AG08396 (cell line): ENCODE measurements at regions not wholly inside any gene's neighbourhood (a gene's known extent, or its start where the extent isn't known, plus 50 kb on each side); places are given as distances from the start of the nearest gene placed in this dataset.
A peak's percentile ranks its signal among the peaks of the same experiment; 100 is the strongest.
"Not testable (repeated sequence)": the region's sequence is repeated elsewhere in the genome, so short reads cannot be mapped to it uniquely, and the experiment has no call there.

Source experiments
- DNase-seq: peaks from one replicate; pipeline ENCODE4 v3.0.0; 2012; ENCODE audit warnings: low spot score, mixed read lengths

DNA sequence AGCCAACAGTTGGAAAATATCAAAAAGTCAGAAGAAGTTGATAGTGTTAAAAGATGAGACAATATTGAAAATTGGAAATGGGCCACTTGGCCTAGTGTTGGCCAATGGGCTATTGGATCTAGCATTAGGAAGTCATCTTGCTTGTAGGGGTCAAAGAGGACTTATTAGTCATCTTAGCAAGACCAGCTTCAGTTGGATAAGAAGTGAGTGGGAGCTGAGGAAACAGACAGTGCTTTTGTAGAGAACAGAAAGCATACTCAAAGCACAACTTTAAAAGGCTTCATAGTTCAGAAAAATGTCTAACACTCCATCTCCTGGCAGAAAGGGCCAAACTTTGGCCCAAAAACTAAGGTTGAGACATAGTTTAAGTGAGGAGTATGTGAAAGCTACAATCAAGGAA lies 139.9 kb upstream of the PKN2 start:
- no peak for DNase-seq

DNA sequence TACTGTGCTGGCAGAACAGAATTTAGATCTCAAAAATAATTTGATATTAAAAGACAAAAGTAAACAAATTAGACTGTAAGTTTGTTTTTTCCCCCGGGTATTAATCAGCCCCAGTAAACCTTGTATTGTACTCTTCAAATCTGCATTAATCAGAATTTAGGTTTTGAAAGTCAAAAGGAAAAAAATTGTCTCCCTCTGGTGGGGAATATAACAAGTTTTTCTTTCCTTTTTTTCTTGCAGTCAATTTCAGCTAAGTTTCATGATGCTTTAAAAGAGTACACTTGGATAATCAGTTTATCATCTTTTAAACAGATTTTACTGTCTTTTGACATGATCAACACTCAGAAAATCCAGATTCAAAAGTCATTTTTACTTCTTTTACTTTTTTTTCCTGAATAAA lies 134.5 kb upstream of the PKN2 start:
- DNase-seq: no peak

DNA sequence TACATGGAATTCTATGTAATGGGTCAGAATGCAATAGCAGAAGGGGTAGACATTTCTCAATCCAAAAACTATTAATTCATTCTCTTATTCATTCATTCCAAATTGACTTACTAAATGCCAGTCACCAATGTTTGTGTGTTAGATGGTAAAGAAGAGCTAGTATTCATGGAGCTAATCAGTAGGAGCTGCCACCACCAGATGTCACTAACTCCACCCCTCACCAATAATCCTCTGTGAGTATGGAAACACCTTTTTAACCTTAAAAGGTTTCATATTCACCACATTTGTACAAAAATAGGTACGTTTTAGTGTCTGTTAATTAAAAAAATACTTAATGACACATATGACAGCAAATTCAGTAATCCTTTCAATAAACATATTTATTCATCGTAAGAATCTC lies 131.8 kb upstream of the PKN2 start:
- no peak for DNase-seq

DNA sequence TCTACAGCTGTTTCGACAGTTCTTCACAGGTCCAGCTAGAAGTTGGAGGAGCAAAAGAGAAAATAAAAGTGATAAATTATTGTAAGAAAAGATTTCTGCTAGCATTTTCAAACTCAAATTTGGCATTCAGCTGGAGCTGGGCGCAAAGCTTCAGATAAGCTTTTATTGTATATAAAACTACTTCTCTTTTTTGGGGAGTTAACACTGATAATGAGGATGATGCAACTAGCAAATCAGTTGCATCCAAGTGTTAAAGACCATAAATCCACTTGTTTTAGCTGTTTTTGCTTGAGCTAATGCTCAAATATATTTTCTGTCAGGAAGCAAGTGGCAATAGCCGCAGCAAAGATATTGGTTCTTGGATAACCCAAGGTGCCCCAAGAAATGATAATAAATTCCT lies 127.1 kb upstream of the PKN2 start:
- no peak for DNase-seq

DNA sequence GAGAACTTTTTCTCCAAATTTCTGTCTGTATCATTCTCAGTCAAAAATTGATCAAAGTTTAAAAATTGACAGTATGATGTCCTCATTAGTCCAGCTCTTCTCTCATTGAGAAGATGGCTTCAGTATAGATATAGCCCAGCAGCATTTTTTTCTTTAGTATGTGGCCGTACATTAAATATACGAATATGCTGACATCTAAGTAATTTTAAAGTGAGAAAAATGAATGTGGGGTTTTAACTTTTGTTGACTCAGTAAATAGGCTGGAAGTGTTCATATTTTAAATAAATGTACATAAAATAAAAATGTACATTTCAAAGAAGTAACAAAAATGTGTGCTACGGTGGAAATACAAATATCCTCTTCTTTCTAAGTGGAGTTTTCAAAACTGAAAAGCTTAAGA lies 123.5 kb upstream of the PKN2 start:
- DNase-seq: no peak

DNA sequence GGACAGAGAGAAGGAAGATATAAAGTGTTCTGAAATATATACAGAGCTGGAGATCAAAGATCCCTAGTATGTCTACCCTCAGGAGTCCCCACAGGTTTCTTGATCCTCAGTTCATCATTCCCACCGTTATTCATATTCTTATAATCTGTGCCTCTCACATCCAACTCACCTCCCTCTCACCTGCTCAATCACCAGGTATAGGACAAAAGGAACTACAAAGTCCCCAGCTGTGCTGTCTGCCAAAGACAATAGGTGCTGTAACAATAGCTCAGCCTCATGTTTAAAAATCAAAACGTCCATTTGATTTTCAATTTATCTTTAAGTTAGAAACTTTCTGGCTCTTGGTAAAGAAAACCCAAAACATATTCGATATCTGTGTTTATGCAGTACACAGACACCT lies 121.1 kb upstream of the PKN2 start:
- no peak for DNase-seq

DNA sequence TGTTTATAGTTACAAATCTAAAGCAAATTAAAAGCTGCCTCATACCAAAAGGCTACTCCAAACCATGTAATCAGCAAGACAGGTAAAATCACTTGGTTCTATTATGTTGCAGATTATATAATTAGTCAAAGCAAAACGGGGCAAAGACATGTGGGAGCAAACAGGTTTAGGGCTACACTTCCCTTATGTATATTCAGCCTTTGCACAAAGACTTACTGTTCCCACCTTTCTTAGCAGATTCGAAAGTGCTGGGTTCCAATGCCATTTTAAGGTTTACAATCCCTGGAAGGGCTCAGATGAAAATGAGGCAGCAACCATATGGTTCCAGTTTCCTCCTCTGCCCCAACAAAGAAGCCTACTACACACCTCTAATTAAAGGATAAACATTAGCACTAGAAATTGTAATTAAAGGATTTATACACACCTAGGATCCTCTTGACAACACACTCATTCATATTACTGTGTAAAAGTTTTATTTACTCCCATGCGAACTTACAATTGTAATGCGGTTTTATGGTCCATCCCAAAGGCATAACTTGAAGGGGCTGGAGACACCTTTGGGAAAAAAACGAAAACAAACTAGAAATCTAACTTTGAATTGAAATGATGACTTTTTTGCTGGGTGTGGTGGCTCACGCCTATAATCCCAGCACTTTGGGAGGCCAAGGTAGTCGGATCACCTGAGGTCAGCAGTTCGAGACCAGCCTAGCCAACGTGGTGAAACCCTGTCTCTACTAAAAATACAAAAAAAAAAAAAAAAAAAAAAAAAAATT lies 117.3 kb upstream of the PKN2 start:
- DNase-seq: no peak

DNA sequence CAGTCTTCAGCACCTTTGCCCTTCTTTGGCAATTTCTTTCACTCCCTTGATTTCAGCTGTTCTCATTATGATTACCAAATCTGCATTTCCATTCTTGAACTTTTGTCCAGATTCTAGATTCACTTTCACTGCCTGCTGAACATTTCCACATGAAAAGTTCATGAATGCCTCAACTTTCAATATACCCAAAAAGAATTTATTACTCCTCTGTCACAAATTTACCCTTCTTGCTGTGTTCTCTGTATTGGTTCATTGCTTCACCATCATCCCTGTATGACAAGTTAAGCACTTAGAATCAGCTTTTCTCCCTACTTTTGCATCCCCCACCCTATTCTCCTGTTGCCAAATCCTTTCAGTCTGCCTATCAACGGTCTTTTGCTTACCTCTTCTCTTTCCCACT lies 112.6 kb upstream of the PKN2 start:
- DNase-seq: no peak

DNA sequence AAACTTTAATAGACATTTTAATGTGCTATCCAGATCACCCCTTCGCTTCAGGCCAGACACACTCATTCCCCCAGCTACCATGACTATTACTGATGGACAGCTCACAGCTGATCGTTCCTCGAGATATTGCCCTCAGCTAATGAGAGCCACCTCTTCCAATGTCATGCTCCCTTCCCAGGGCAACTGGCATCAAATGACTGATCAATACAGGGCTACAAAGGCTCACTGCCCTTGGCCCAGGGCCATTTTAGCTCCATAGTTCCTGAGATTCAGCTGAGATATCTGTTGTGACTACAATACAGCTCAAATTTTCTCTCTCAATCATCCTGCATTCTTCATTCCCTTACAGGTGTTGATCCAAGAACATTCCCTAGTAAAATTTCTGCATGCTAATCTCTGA lies 104.5 kb upstream of the PKN2 start:
- no peak for DNase-seq

DNA sequence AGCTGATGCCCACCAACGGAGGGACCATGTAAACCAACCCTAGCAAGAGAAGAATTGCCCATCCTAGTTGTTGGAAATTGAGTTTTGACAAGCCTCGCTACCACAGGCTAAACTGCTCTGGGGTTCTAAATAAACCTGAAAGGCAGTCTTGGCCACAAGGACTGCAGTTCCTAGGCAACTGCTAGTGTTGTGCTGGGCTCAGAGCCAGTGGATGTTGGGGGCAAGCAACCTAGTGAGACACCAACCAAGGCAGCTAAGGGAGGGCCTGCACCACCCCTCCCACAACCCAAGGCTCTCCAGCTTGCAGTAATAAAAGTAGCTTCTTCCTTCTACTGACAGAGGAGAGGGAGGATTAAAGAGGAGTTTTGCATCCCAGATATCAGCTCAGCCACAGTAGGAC lies 102.4 kb upstream of the PKN2 start:
- DNase-seq: no peak

DNA sequence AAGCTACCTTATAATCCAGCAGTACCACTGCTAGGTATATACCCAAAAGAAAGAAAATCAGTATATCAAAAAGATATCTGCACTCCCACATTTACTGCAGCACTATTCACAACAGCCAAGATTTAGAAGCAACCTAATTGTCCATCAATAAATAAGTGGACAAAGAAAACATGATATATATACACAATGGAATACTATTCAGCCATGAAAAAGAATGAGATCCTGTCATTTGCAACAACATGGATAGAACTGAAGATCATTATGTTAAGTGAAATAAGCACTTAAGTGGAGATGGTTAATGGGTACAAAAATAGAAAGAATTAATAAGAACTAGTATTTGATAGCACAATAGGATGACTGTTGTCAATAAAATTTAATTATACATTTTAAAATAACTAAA lies 90.7 kb upstream of the PKN2 start:
- DNase-seq: no peak

DNA sequence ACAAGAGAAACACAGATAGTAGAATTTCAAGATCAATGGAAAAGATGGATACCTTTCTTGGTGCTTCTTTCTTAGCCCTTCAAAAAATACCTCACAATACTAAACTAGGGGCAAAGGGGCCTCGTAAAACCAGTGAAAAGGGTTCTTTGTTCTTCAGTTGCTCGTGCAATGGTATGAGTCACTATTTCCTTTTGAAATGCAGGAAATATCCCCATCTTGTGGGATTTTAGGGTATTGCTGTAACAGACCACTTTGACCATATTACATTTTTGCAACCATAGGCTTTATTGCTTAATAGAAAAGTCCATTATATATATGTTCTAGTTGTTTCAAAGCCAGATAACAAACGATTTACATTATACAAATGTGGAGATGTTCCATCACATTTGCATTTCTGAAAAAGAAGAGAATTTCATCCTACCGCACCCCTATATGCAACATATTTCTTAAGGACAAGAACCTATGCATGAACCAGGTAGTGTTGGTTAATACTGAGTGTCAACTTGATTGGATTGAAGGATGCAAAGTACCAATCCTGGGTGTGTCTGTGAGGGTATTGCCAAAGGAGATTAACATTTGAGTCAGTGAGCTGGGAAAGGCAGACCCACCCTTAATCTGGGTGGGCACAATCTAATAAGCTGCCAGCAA lies 88.6 kb upstream of the PKN2 start:
- peak; percentile 8 for DNase-seq

DNA sequence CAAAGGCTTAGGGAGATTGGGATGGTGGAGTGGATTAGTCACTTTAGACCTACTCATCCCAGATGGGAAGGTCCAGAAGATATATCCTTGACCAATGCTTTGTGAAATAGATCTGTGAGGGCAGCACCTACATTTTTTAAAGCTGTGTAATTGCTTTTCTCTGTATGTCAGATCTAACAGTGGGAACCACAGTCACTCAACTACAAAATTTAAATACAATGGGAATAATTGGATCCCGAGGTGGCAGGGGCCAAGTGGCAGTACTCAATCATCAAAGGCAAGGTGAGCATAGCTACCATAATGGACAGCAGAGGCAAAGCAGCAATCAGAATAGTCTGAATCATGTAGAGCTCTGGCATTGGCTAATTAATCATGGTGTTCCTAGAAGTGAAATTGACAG lies 86.1 kb upstream of the PKN2 start:
- not testable (repeated sequence) for DNase-seq

DNA sequence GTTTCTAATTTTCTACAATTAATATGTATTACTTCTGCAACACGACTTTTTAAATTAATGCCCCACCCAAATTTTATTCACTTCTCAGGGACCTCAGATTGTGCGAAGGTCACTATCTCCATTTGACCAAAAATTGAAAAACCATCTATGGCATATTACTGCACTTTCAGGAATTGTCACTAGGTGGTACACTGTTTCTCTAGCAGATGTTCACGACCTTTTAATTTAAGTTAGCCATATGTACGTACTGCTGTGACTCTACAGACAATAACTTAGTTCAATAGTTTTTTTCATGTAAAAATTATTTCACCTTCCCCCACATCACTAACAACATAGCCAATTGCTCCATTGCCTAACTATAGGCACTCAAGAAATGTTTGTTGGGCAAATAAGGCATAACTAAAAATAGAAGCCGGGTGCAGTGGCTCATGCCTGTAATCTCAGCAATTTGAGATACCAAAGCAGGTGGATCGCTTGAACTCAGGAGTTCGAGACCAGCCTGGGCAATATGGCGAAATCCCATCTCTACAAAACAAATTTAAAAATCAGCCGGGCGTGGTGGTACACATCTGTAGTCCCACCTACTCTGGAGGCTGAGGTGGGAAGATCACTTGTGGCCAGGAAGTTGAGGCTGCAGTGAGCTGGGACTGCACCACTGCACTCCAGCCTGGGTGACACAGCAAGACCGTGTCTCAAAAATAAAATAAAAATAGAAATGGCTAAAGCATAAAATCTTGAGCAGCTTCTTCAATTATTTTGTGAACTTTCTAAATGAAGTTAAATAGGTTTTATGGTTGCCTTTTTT lies 75.7 kb upstream of the PKN2 start:
- DNase-seq: peak; percentile 21

DNA sequence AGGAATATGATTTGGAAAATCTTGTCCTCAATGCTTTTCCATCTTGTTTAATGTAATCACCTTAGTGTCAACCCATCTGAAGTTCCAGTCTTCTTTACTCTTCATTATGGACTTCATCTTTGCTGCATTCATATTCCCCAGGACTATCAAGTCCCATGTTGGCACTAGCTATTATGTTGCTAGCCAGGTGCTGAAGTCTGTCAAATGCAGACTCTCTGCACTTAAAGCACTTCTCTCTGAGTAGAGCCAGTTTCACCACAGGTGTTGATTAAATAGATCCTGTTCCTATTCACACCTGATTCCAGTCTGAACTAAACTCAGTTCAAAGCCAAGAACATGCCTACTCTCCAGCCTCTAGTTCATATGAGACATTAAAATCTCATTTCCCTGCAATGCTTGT lies 75.0 kb upstream of the PKN2 start:
- no peak for DNase-seq

DNA sequence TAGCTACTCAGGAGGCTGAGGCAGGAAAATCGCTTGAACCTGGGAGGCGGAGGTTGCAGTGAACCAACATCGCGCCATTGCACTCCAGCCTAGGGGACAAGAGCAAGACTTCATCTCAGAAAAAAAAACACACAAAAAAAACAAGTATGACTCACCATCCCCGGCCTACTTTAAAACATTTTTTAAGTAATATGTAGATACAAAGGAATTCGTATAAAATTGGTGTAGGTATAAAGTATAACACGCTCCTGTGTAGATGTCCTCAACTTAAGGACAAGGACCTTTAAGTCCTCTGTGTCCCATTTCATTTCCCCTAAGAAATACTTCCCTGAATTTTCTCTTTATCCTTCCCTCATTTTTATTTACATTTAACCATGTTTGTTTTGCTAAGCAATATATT lies 73.4 kb upstream of the PKN2 start:
- no peak for DNase-seq

DNA sequence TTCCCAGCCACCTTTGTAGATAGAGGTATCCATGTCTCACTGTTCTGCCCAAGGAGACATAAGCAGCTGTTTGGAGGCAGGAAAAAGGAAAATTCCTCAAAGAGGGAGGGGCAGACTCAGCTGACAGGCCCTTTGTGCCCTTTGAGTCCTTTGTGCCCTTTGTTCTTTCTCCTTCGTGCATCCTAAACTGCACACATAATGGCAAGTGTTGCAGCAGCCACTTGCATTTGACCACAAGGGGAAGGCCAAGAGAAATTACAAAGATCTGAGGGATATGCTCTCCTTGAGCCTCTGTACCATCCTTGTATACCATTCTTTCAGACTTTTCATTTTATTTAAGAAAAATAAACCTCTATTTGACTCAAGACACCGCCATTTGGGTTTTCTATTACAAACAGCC lies 71.8 kb upstream of the PKN2 start:
- no peak for DNase-seq

DNA sequence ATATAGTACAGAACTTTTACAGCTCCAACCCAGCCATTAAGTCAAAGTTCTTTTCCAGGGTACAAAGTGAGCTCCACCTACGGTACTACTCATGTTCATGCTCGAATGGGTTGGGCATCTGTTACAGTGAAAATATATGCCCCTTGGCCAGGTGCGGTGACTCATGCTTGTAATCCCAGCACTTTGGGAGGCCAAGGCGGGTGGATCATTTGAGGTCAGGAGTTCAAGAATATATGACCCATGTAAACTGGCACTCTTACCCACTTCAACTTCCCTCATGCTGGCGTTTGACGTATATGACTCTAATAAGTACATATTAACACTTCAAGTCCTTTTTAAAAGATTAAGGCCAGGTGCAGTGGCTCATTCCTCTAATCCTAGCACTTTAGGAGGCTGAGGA lies 71.3 kb upstream of the PKN2 start:
- no peak for DNase-seq

DNA sequence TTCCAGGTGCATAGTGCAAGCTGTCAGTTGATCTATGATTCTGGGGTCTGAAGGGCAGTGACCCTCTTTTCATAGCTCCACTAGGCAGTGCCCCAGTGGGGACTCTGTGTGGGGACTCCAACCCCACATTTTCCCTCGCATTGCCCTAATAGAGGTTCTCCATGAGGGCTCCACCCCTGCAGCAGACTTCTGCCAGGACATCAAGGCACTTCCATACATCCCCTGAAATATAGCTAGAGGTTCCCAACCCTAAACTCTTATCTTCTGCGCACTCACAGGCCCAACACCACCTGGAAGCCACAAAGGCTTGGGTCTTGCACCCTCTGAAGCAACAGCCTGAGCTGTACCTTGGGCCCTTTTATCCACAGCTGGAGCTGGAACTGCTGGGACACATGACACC lies 65.7 kb upstream of the PKN2 start:
- no peak for DNase-seq

DNA sequence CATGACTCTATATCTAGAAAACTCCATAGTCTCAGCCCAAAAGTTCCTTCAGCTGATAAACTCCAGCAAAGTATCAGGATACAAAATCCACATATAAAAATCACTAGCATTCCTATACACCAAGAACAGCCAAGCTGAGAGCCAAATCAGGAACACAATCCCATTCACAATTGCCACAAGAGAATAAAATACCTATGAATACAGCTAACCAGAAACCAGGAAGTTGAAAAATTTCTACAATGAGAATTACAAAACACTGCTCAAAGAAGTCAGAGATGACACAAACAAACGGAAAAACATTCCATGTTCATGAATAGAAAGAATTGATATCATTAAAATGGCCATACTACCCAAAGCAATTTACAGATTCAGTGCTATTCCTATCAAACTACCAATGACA lies 61.0 kb upstream of the PKN2 start:
- DNase-seq: not testable (repeated sequence)
